GM23338 (cell line): ENCODE measurements at regions not wholly inside any gene's neighbourhood (a gene's known extent, or its start where the extent isn't known, plus 50 kb on each side); places are given as distances from the start of the nearest gene placed in this dataset.

ENCODE experiments used
- ATAC-seq: fragments of 200-7000 bp; cut with Tn5 transposase; 3 replicates; pipeline ENCODE4 v1.9.1; 2020
- DNase-seq: peaks from one replicate; pipeline ENCODE4 v3.0.0-alpha.2; 2015; ENCODE audit warnings: low spot score
- H2AFZ ChIP-seq: fragments of 200-600 bp; sonication (generic); 2 replicates; pipeline ENCODE4 v1.8.0; 2016; ENCODE audit warnings: antibody characterized with exemption, mild to moderate bottlenecking, moderate library complexity
- H3F3A ChIP-seq: fragments of 200-600 bp; sonication (generic); replicated peaks from 2 replicates; pipeline ENCODE4 v1.8.0; 2017; ENCODE audit warnings: antibody characterized with exemption, mixed run types, low read depth
- H3K27ac ChIP-seq: fragments of 200-600 bp; sonication (generic); 2 replicates; pipeline ENCODE4 v1.6.1; 2016; ENCODE audit warnings: low read depth
- H3K27me3 ChIP-seq: fragments of 200-600 bp; sonication (generic); 2 replicates; pipeline ENCODE4 v1.8.0; 2016; ENCODE audit warnings: mild to moderate bottlenecking, mixed run types, moderate library complexity; ENCODE audit not compliant: insufficient read depth
- H3K36me3 ChIP-seq: fragments of 200-600 bp; sonication (generic); 2 replicates; pipeline ENCODE4 v1.8.0; 2016; ENCODE audit warnings: mild to moderate bottlenecking; ENCODE audit not compliant: insufficient read depth
- H3K4me1 ChIP-seq: fragments of 200-600 bp; sonication (generic); 2 replicates; pipeline ENCODE4 v1.8.0; 2016; ENCODE audit warnings: mild to moderate bottlenecking, moderate library complexity; ENCODE audit not compliant: insufficient read depth
- H3K4me2 ChIP-seq: fragments of 200-600 bp; sonication (generic); 2 replicates; pipeline ENCODE4 v1.7.1; 2017; ENCODE audit warnings: mixed run types
- H3K4me3 ChIP-seq: fragments of 200-600 bp; sonication (generic); 2 replicates; pipeline ENCODE4 v1.6.1; 2016; ENCODE audit warnings: mixed run types
- H3K79me2 ChIP-seq: fragments of 200-600 bp; sonication (generic); replicated peaks from 2 replicates; pipeline ENCODE4 v1.8.0; 2017; ENCODE audit warnings: mild to moderate bottlenecking; ENCODE audit not compliant: insufficient read depth
- H3K9me2 ChIP-seq: fragments of 200-600 bp; sonication (generic); 2 replicates; pipeline ENCODE4 v1.8.0; 2017; ENCODE audit not compliant: insufficient read depth
- H4K20me1 ChIP-seq: fragments of 200-600 bp; sonication (generic); replicated peaks from 2 replicates; pipeline ENCODE4 v1.8.0; 2017; ENCODE audit warnings: mild to moderate bottlenecking; ENCODE audit not compliant: insufficient read depth
- H3K27ac Mint-ChIP-seq: 2 replicates; pipeline ENCODE4 v1.8.0; 2020; ENCODE audit warnings: inconsistent platforms, mild to moderate bottlenecking, moderate library complexity, mixed read lengths
- H3K27me3 Mint-ChIP-seq: 3 replicates; pipeline ENCODE4 v1.8.0; 2022; ENCODE audit warnings: low read depth, mild to moderate bottlenecking, moderate library complexity, mixed read lengths, inconsistent platforms; ENCODE audit not compliant: insufficient read depth, poor library complexity
- H3K36me3 Mint-ChIP-seq: 3 replicates; pipeline ENCODE4 v1.8.0; 2021; ENCODE audit warnings: low read depth, mild to moderate bottlenecking, inconsistent platforms, moderate library complexity, mixed read lengths
- H3K4me1 Mint-ChIP-seq: 3 replicates; pipeline ENCODE4 v1.8.0; 2020; ENCODE audit warnings: mild to moderate bottlenecking, inconsistent platforms, mixed read lengths
- H3K4me3 Mint-ChIP-seq: 3 replicates; pipeline ENCODE4 v1.8.0; 2021; ENCODE audit warnings: moderate library complexity, mild to moderate bottlenecking, inconsistent platforms, mixed read lengths
- H3K9me3 Mint-ChIP-seq: 3 replicates; pipeline ENCODE4 v1.8.0; 2020; ENCODE audit warnings: moderate library complexity, mild to moderate bottlenecking, inconsistent platforms, mixed read lengths
- CREB1 ChIP-seq: fragments of 250-450 bp; sonication (Bioruptor Pico); IDR thresholded peaks from 2 replicates; pipeline ENCODE4 v1.5.0; 2020; ENCODE audit warnings: low read depth, mild to moderate bottlenecking, moderate library complexity
- NANOG ChIP-seq: IDR thresholded peaks from 2 replicates; pipeline ENCODE4 v1.6.1; 2016; ENCODE audit warnings: antibody characterized with exemption, borderline replicate concordance
- POLR2AphosphoS5 ChIP-seq: IDR thresholded peaks from 2 replicates; pipeline ENCODE4 v1.6.1; 2016; ENCODE audit warnings: antibody characterized with exemption, low read depth
- STAT1 ChIP-seq: IDR thresholded peaks from one replicate; pipeline ENCODE4 v1.6.1; 2016; ENCODE audit warnings: antibody characterized with exemption; ENCODE audit not compliant: unreplicated experiment
- ZNF114 ChIP-seq: fragments of 250-450 bp; sonication (Bioruptor Pico); IDR thresholded peaks from 2 replicates; pipeline ENCODE4 v1.5.0; 2020; ENCODE audit warnings: mild to moderate bottlenecking, moderate library complexity
- ZNF331 ChIP-seq: fragments of 250-450 bp; sonication (Bioruptor Pico); IDR thresholded peaks from 2 replicates; pipeline ENCODE4 v1.5.0; 2020; ENCODE audit warnings: low read depth, mild to moderate bottlenecking, moderate library complexity
- TF ChIP-seq, protein P1 (sequence below): fragments of 250-450 bp; sonication (Bioruptor Pico); IDR thresholded peaks from 2 replicates; pipeline ENCODE4 v1.5.0; 2020; ENCODE audit warnings: mild to moderate bottlenecking, moderate library complexity
- TF ChIP-seq, protein P2 (sequence below): IDR thresholded peaks from 2 replicates; pipeline ENCODE4 v1.6.1; 2016; ENCODE audit warnings: antibody characterized with exemption
- TF ChIP-seq, protein P3 (sequence below), 2 experiments: fragments of 200-600 bp in 1 of 2; sonication (generic) in 1 of 2; conservative IDR thresholded peaks; 2 replicates each; pipeline versions ENCODE4 v1.5.1 to v1.6.1; 2016 to 2017; ENCODE audit warnings: antibody characterized with exemption in 2 of 2, low read depth in 2 of 2, mild to moderate bottlenecking in 2 of 2, moderate library complexity in 1 of 2

DNA sequence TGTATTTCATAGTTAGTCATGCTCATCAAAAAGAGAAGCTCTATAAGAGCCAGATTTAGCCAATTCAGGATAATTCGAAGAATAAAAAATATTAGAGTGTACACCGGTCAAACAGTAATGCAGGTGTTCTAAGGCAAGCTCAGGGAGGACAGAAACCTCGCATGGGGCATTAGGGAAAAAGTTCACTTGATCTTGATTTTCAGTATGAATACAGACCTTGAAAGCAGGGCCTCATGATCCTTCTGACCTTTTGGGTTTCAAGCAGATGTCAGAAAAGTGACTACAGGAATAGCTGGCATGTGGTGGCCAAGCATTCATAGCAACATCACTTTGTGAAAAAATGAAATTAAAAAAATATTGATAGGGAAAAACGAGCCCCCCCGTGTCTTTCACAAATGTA lies 394.9 kb downstream of the KIF4B start (continued):
- TF ChIP-seq, protein P1, sequence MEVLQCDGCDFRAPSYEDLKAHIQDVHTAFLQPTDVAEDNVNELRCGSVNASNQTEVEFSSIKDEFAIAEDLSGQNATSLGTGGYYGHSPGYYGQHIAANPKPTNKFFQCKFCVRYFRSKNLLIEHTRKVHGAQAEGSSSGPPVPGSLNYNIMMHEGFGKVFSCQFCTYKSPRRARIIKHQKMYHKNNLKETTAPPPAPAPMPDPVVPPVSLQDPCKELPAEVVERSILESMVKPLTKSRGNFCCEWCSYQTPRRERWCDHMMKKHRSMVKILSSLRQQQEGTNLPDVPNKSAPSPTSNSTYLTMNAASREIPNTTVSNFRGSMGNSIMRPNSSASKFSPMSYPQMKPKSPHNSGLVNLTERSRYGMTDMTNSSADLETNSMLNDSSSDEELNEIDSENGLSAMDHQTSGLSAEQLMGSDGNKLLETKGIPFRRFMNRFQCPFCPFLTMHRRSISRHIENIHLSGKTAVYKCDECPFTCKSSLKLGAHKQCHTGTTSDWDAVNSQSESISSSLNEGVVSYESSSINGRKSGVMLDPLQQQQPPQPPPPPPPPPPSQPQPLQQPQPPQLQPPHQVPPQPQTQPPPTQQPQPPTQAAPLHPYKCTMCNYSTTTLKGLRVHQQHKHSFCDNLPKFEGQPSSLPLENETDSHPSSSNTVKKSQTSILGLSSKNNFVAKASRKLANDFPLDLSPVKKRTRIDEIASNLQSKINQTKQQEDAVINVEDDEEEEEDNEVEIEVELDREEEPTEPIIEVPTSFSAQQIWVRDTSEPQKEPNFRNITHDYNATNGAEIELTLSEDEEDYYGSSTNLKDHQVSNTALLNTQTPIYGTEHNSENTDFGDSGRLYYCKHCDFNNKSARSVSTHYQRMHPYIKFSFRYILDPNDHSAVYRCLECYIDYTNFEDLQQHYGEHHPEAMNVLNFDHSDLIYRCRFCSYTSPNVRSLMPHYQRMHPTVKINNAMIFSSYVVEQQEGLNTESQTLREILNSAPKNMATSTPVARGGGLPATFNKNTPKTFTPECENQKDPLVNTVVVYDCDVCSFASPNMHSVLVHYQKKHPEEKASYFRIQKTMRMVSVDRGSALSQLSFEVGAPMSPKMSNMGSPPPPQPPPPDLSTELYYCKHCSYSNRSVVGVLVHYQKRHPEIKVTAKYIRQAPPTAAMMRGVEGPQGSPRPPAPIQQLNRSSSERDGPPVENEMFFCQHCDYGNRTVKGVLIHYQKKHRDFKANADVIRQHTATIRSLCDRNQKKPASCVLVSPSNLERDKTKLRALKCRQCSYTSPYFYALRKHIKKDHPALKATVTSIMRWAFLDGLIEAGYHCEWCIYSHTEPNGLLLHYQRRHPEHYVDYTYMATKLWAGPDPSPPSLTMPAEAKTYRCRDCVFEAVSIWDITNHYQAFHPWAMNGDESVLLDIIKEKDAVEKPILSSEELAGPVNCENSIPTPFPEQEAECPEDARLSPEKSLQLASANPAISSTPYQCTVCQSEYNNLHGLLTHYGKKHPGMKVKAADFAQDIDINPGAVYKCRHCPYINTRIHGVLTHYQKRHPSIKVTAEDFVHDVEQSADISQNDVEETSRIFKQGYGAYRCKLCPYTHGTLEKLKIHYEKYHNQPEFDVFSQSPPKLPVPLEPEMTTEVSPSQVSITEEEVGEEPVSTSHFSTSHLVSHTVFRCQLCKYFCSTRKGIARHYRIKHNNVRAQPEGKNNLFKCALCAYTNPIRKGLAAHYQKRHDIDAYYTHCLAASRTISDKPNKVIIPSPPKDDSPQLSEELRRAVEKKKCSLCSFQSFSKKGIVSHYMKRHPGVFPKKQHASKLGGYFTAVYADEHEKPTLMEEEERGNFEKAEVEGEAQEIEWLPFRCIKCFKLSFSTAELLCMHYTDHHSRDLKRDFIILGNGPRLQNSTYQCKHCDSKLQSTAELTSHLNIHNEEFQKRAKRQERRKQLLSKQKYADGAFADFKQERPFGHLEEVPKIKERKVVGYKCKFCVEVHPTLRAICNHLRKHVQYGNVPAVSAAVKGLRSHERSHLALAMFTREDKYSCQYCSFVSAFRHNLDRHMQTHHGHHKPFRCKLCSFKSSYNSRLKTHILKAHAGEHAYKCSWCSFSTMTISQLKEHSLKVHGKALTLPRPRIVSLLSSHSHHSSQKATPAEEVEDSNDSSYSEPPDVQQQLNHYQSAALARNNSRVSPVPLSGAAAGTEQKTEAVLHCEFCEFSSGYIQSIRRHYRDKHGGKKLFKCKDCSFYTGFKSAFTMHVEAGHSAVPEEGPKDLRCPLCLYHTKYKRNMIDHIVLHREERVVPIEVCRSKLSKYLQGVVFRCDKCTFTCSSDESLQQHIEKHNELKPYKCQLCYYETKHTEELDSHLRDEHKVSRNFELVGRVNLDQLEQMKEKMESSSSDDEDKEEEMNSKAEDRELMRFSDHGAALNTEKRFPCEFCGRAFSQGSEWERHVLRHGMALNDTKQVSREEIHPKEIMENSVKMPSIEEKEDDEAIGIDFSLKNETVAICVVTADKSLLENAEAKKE = no peak
- TF ChIP-seq ZNF331 (CRISPR knock-in tag) (no peak), CREB1 (CRISPR knock-in tag) (no peak), ZNF114 (CRISPR knock-in tag) (no peak), STAT1 (no peak), NANOG (no peak), POLR2AphosphoS5 (no peak)
- TF ChIP-seq, protein P2, sequence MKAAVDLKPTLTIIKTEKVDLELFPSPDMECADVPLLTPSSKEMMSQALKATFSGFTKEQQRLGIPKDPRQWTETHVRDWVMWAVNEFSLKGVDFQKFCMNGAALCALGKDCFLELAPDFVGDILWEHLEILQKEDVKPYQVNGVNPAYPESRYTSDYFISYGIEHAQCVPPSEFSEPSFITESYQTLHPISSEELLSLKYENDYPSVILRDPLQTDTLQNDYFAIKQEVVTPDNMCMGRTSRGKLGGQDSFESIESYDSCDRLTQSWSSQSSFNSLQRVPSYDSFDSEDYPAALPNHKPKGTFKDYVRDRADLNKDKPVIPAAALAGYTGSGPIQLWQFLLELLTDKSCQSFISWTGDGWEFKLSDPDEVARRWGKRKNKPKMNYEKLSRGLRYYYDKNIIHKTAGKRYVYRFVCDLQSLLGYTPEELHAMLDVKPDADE = no peak

DNA sequence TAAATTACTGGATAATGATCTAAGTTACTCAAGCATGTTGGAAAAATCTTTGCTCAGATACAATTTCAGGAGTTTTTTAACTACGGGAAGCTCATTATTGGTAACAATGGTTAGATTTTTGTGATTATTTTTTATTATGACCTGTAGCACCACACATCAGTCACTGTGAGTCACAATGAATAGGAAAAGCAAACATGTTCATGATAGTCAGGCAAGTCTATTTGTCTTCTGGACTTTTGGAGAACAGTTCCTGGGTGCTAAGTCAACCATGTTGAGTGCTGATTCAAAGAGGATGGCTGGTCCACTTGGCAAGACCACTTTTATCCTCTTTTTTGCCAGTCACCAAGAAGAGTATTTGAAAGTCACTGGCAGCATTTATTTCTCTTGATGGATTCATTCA lies 403.2 kb downstream of the KIF4B start:
- Mint-ChIP-seq H3K9me3 (no peaks in the 10 kb centered on the region; the same call in 2 of the 3 replicates), H3K36me3 (no peaks in the 10 kb centered on the region), H3K4me3 (no peak overlapping the region), H3K27ac (no peak overlapping the region), H3K27me3 (no peaks in the 10 kb centered on the region), H3K4me1 (no peaks in the 10 kb centered on the region)
- Histone ChIP-seq H3K4me2 (no peak overlapping the region), H3K27ac (no peak overlapping the region), H3K9me2 (peaks cover 12% of the 10 kb centered on the region; the same call in 1 of the 2 replicates), H2AFZ (no peak overlapping the region), H4K20me1 (no peaks in the 10 kb centered on the region), H3K27me3 (no peaks in the 10 kb centered on the region), H3F3A (no peaks in the 10 kb centered on the region), H3K4me3 (no peak overlapping the region), H3K36me3 (no peaks in the 10 kb centered on the region), H3K79me2 (no peaks in the 10 kb centered on the region), H3K4me1 (no peaks in the 10 kb centered on the region)
- no peak for DNase-seq
- ATAC-seq = no peak
- TF ChIP-seq, protein P3, sequence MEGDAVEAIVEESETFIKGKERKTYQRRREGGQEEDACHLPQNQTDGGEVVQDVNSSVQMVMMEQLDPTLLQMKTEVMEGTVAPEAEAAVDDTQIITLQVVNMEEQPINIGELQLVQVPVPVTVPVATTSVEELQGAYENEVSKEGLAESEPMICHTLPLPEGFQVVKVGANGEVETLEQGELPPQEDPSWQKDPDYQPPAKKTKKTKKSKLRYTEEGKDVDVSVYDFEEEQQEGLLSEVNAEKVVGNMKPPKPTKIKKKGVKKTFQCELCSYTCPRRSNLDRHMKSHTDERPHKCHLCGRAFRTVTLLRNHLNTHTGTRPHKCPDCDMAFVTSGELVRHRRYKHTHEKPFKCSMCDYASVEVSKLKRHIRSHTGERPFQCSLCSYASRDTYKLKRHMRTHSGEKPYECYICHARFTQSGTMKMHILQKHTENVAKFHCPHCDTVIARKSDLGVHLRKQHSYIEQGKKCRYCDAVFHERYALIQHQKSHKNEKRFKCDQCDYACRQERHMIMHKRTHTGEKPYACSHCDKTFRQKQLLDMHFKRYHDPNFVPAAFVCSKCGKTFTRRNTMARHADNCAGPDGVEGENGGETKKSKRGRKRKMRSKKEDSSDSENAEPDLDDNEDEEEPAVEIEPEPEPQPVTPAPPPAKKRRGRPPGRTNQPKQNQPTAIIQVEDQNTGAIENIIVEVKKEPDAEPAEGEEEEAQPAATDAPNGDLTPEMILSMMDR (conservative IDR thresholded peaks at IDR 0.05; ENCODE audit: low read depth in 2 of 2) = no peak
